ENCODE measurements at regions not wholly inside any gene's neighbourhood (a gene's known extent, or its start where the extent isn't known, plus 50 kb on each side); places are given as distances from the start of the nearest gene placed in this dataset.

- DNase-seq (ENCODE audit: low spot score): no peak
- ChIA-PET POLR2A (ENCODE audit: low non-redundant PET) (no interaction called here), CTCF (no interaction called here)
- Histone ChIP-seq H3K36me3 (ENCODE audit: insufficient read depth, low read length, poor library complexity, severe bottlenecking) (no peaks in the 10 kb centered on the region), H3K4me1 (ENCODE audit: insufficient read depth, low read length, poor library complexity, severe bottlenecking) (no peaks in the 10 kb centered on the region), H3K27me3 (replicated peaks; ENCODE audit: insufficient read depth, low read depth, low read length, poor library complexity) (peaks cover 26% of the 10 kb centered on the region), H3K4me3 (ENCODE audit: low read depth, low read length, poor library complexity, severe bottlenecking) (no peak overlapping the region), H3K27ac (ENCODE audit: low read depth, low read length, poor library complexity, severe bottlenecking) (no peak overlapping the region), H3K9me3 (ENCODE audit: low read depth, low read length, poor library complexity, severe bottlenecking) (peaks cover 10% of the 10 kb centered on the region)
- no peak for TF ChIP-seq CTCF (conservative IDR thresholded peaks at IDR 0.05; ENCODE audit: low read depth, low read length)
- TF ChIP-seq EZH2 (IDR thresholded peaks at IDR 0.05; ENCODE audit: borderline replicate concordance, low read depth, low read length, poor library complexity, severe bottlenecking): no peak
- no TSS peak for BruUV-seq (replicated peaks)
- intact Hi-C loops (cut with micrococcal nuclease; ENCODE audit: unreplicated experiment): no loop called here
These were observed 136.8 kb upstream of the OTOS start for GRCh38 chr2:240277073-240277806.

- CTCF ChIA-PET: no interaction called here
- Histone ChIP-seq H3K4me1 (ENCODE audit: insufficient read depth, low read length, poor library complexity, severe bottlenecking) (no peaks in the 10 kb centered on the region), H3K27ac (ENCODE audit: low read depth, low read length, poor library complexity, severe bottlenecking) (no peak overlapping the region), H3K4me3 (ENCODE audit: low read depth, low read length, poor library complexity, severe bottlenecking) (no peak overlapping the region), H3K27me3 (replicated peaks; ENCODE audit: insufficient read depth, low read depth, low read length, poor library complexity) (peaks cover 30% of the 10 kb centered on the region), H3K9me3 (ENCODE audit: low read depth, low read length, poor library complexity, severe bottlenecking) (peaks cover 2% of the 10 kb centered on the region), H3K36me3 (ENCODE audit: insufficient read depth, low read length, poor library complexity, severe bottlenecking) (no peaks in the 10 kb centered on the region)
- BruUV-seq (replicated peaks): no TSS peak
- POLR2A ChIA-PET (ENCODE audit: low non-redundant PET): no interaction called here
- no peak for DNase-seq (ENCODE audit: low spot score)
- TF ChIP-seq CTCF (conservative IDR thresholded peaks at IDR 0.05; ENCODE audit: low read depth, low read length) (no peak), EZH2 (IDR thresholded peaks at IDR 0.05; ENCODE audit: borderline replicate concordance, low read depth, low read length, poor library complexity, severe bottlenecking) (no peak)
- intact Hi-C loops (cut with micrococcal nuclease; ENCODE audit: unreplicated experiment): no loop called here
These were observed 137.5 kb upstream of the OTOS start for GRCh38 chr2:240277807-240278522.

- H3K4me1 ChIP-seq (ENCODE audit: insufficient read depth, low read length, poor library complexity, severe bottlenecking): no peaks in the 10 kb centered on the region
- ChIA-PET CTCF (no interaction called here), POLR2A (ENCODE audit: low non-redundant PET) (no interaction called here)
- intact Hi-C loops (cut with micrococcal nuclease; ENCODE audit: unreplicated experiment): no loop called here
- no peak overlapping the region for H3K27ac ChIP-seq (ENCODE audit: low read depth, low read length, poor library complexity, severe bottlenecking)
- no peak for DNase-seq (ENCODE audit: low spot score)
- H3K36me3 ChIP-seq (ENCODE audit: insufficient read depth, low read length, poor library complexity, severe bottlenecking): no peaks in the 10 kb centered on the region
- no TSS peak for BruUV-seq (replicated peaks)
- peaks cover 30% of the 10 kb centered on the region for H3K27me3 ChIP-seq (replicated peaks; ENCODE audit: insufficient read depth, low read depth, low read length, poor library complexity)
- no peak overlapping the region for H3K4me3 ChIP-seq (ENCODE audit: low read depth, low read length, poor library complexity, severe bottlenecking)
- TF ChIP-seq EZH2 (IDR thresholded peaks at IDR 0.05; ENCODE audit: borderline replicate concordance, low read depth, low read length, poor library complexity, severe bottlenecking) (no peak), CTCF (conservative IDR thresholded peaks at IDR 0.05; ENCODE audit: low read depth, low read length) (no peak)
- H3K9me3 ChIP-seq (ENCODE audit: low read depth, low read length, poor library complexity, severe bottlenecking): no peaks in the 10 kb centered on the region
These were observed 138.2 kb upstream of the OTOS start for GRCh38 chr2:240278661-240279060.

Measured in A673 (cell line).